Left ventricle myocardium superior (tissue), 1 donor: ENCODE measurements at regions not wholly inside any gene's neighbourhood (a gene's known extent, or its start where the extent isn't known, plus 50 kb on each side); places are given as distances from the start of the nearest gene placed in this dataset.
"Not testable (repeated sequence)": the region's sequence is repeated elsewhere in the genome, so short reads cannot be mapped to it uniquely, and the experiment has no call there.

Source experiments
- ATAC-seq: fragments of 200-7000 bp; cut with Tn5 transposase; one replicate; pipeline ENCODE4 v1.9.1; 2020; ENCODE audit warnings: mild to moderate bottlenecking, moderate library complexity
- DNase-seq: peaks from one replicate; pipeline ENCODE4 v3.0.0-alpha.2; 2020
- intact Hi-C: fragments of 100-400 bp; cut with micrococcal nuclease; formaldehyde crosslinking; loops from one replicate; pipeline ENCODE4 v1.11.0; 2022
- donor health status: DM: no; HTN: yes; CAD: no; lungs with severe emphysema.

- intact Hi-C loops = no loop called here
- ATAC-seq = no peak
- DNase-seq = no peak
Observed at GRCh38 chr3:137509354-137510045, 254.6 kb upstream of the SOX14 start.

- intact Hi-C loops = no loop called here
- DNase-seq (no peak), ATAC-seq (no peak)
Observed at GRCh38 chr3:137511655-137512054, 252.5 kb upstream of the SOX14 start.

GRCh38 chr3:137514853-137515252 is 249.3 kb upstream of the SOX14 start:
- DNase-seq (no peak), ATAC-seq (no peak)
- intact Hi-C loops = no loop called here

- ATAC-seq (no peak), DNase-seq (no peak)
- intact Hi-C loops = no loop called here
Observed at GRCh38 chr3:137519602-137520001, 244.5 kb upstream of the SOX14 start.

GRCh38 chr3:137524751-137525150 is 239.4 kb upstream of the SOX14 start:
- ATAC-seq (no peak), DNase-seq (no peak)
- intact Hi-C loops = no loop called here

- intact Hi-C loops = no loop called here
- DNase-seq (no peak), ATAC-seq (no peak)
Observed at GRCh38 chr3:137525471-137525870, 238.6 kb upstream of the SOX14 start.

GRCh38 chr3:137542049-137542448 is 222.1 kb upstream of the SOX14 start:
- no peak for DNase-seq
- no peak for ATAC-seq
- intact Hi-C loops = no loop called here

GRCh38 chr3:137554242-137554641 is 209.9 kb upstream of the SOX14 start:
- no peak for DNase-seq
- intact Hi-C loops = no loop called here
- ATAC-seq = no peak

GRCh38 chr3:137568880-137569279 is 195.2 kb upstream of the SOX14 start:
- ATAC-seq (no peak), DNase-seq (no peak)
- intact Hi-C loops = no loop called here

- no peak for ATAC-seq
- intact Hi-C loops = no loop called here
- no peak for DNase-seq
Observed at GRCh38 chr3:137572931-137573330, 191.2 kb upstream of the SOX14 start.

- intact Hi-C loops = no loop called here
- ATAC-seq (no peak), DNase-seq (no peak)
Observed at GRCh38 chr3:137582484-137582883, 181.6 kb upstream of the SOX14 start.

GRCh38 chr3:137583256-137583655 is 180.9 kb upstream of the SOX14 start:
- DNase-seq = no peak
- no peak for ATAC-seq
- intact Hi-C loops = no loop called here

GRCh38 chr3:137588871-137589270 is 175.2 kb upstream of the SOX14 start:
- ATAC-seq = no peak
- intact Hi-C loops = no loop called here
- DNase-seq = no peak

GRCh38 chr3:137595415-137595814 is 168.7 kb upstream of the SOX14 start:
- intact Hi-C loops, DNase-seq, ATAC-seq: not testable (repeated sequence)

GRCh38 chr3:137610723-137611122 is 153.4 kb upstream of the SOX14 start:
- DNase-seq (no peak), ATAC-seq (no peak)
- intact Hi-C loops = no loop called here

- DNase-seq (no peak), ATAC-seq (no peak)
- intact Hi-C loops = no loop called here
Observed at GRCh38 chr3:137612291-137612690, 151.8 kb upstream of the SOX14 start.

GRCh38 chr3:137615659-137616418 is 148.3 kb upstream of the SOX14 start:
- intact Hi-C loops = no loop called here
- DNase-seq (no peak), ATAC-seq (no peak)

GRCh38 chr3:137641879-137642704 is 122.0 kb upstream of the SOX14 start:
- DNase-seq (no peak), ATAC-seq (no peak)
- intact Hi-C loops = no loop called here

GRCh38 chr3:137642831-137643230 is 121.3 kb upstream of the SOX14 start:
- intact Hi-C loops = no loop called here
- no peak for ATAC-seq

GRCh38 chr3:137647179-137647578 is 116.9 kb upstream of the SOX14 start:
- ATAC-seq (no peak), DNase-seq (no peak)
- intact Hi-C loops = no loop called here

More at GRCh38 chr3:137642831-137643230, 121.3 kb upstream of the SOX14 start:
- DNase-seq = no peak
